Muscle of back (tissue), 3 donors: ENCODE measurements at regions not wholly inside any gene's neighbourhood (a gene's known extent, or its start where the extent isn't known, plus 50 kb on each side); places are given as distances from the start of the nearest gene placed in this dataset.

Experiments used
- DNase-seq, 3 donors: peaks; one replicate each; pipeline versions ENCODE4 v3.0.0 to v3.0.0-alpha.2; 2013

- peak in 2 of 3 donors; percentile 63 to 80 for DNase-seq
Observed at GRCh38 chr3:43180027-43180426, 74.1 kb upstream of the POMGNT2 start.

- no peak for DNase-seq
Observed at GRCh38 chr3:43178891-43179366, 73.0 kb upstream of the POMGNT2 start.

- DNase-seq = no peak
Observed at GRCh38 chr3:43177085-43177484, 71.2 kb upstream of the POMGNT2 start.

GRCh38 chr3:43176666-43177065, 70.8 kb upstream of the POMGNT2 start:
- DNase-seq = no peak

- no peak for DNase-seq
Observed at GRCh38 chr3:43175541-43175940, 69.7 kb upstream of the POMGNT2 start.

GRCh38 chr3:43173949-43174348, 68.1 kb upstream of the POMGNT2 start:
- no peak for DNase-seq

DNA sequence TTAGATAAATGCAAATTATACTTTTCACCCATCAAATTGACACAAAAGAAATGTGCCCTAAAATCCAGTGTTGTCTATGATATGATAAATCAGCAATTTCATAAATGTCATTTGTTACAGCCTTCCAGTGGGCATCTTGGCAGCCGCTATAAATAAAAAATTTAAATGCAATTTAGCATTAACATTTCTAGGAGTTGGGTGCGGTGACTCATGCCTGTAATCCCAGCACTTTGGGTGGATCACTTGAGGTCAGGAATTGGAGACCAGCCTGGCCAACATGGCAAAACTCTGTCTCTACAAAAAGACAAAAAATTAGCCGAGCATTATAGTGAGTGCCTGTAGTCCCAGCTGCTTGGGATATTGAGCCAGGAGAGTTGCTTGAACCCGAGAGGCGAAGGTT, 65.9 kb upstream of the POMGNT2 start:
- DNase-seq = no peak

DNA sequence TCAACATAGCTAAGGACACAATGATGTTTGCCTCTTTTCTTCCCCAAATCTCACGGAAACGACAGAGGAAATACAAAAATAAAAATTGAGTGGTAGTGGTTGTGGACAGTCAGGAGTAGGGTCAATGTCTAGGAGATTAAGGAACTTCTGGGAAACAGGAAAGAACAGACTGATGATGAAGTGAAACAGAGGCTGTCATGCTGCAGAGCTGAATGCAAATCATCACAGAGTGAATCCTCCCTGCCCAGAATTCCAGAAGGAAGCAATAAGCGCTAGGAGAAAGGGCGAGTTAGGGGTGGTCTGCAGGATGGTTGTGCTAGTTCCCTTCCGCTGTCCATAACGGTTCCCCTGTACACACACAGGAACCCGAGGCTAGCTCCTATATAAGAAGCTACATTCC, 64.7 kb upstream of the POMGNT2 start:
- no peak for DNase-seq

GRCh38 chr3:43169987-43170386, 64.1 kb upstream of the POMGNT2 start:
- no peak for DNase-seq

DNA sequence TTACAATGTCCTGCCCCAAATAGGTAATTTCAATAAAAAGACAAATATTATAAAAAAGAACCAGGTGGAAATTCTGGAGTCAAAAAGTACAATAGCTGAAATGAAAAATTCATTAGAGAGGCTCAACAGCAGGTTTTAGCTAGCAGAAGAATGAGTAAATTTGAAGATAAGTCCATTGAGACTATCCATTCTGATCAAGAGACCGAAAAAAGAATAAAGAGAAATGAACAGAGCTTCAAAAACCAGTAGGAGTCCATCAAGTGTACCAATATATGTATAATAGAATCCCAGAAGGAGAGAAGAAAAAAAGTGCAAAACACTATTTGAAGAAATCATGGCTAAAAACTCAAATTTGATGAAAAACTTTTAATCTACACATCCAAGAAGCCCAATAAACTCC, 60.5 kb upstream of the POMGNT2 start:
- DNase-seq = no peak

GRCh38 chr3:43165786-43166185, 59.9 kb upstream of the POMGNT2 start:
- no peak for DNase-seq

DNA sequence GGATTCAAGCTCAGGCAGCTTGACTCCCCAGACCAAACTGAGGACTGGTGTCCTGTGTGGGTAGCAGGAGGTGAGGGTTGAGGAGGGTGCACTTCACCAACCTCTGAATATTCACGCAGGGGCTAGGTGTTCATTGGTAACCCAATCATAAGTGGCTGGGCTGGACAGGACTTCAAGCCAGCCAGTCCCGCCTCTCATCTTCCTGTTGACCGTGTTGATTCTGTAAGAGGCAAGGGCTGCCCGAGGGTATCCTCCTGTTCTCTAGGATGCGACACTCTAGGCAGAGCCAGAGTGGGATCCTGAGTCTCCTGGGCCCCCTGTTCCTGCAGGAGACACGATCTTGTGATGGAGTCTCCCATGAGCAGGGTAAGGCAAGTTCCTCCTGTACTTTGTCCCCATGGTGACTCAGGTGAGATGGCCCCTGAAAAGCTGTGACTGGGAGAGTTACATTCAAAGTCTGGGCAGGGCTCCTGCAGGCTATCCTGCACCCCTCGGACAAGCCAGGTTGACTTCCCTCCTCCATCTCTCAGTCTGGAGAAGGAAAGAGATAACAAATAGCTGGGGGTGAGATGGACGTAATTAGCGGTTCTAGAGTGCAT, 58.1 kb upstream of the POMGNT2 start:
- DNase-seq = no peak

DNA sequence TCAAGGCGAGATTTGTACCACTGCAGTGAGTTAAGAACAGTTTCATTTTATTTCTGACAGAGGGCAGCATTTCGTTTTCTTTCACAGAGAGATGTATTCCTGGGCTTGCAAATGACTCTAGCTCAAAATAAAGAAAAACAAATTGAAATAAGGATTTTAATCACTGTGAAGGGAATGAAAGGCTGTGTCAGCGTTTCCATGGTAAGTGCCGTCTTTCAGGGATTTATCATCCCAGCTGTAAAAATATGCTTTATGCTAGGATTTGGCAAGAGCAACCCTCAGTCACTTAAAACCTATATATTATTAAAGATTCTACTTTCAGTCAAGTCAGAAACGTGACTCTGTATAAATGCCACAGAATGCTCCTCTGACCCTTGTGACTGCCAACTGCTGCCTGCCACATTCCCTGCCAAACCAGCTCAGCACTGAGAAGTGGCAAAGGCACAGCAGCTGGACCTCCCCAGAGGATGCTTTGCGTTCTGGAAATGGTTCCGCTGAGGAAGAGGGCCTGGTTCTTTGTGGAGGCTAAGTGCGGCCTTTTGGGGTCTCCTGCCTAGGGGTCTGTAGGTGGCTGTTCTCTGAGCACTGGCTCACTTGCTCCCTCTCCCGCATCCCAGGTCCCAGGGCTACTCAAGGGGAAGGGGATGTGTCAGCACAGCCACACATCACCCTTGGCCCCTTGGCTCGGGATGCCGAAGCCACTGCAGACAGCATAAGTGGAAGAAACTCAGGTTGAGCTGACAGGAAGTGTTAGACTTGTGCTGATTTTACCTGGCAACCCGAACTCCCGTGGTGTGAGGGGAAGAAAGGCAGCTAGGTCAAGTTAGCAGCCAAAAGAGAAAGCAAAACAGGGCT, 56.6 kb upstream of the POMGNT2 start:
- peak; percentile 49 to 75 (median 52) for DNase-seq

DNA sequence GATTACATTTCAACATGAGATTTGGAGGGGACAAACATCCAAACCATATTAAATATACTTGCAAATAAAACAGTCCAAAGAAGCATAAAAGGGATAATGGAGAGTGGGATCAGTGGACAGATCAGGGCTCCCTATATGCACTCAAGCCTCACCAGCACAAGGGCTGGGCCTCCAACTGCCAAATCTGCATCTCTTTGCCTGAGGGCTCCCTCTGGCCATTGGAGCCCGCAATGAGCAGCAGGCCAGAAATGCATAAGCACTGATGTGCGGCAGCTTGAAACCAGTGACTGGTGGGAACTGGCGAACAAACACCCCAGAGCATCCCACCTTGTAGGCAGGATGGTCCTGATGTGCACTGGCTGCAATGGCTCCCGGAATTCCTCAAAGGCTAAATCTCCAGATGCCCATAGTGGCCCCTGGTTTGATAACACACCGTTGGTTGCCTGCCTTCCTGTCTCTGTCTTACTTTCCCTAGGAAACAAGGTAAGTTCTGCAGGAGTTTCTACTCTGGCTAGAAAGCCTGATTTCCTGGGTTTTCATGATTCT, 55.9 kb upstream of the POMGNT2 start:
- no peak for DNase-seq

DNA sequence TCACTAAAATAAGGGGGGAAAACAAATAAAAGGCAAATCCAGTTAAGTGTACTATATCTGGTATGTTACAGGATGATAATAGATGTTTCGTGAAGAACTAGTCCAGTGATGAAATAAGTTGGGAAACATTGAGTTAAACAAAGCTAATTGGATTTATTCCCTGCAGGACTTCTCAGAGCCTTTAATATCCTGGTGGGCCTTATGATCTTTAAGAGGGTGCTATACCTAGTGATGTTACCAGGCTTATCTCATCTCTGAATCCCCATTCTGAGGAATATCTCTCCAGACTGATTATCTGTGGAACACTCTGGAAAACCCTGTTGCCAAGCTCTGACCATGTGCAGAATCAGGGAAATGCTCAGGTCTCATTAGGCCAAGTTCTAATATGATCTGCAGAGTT, 54.8 kb upstream of the POMGNT2 start:
- DNase-seq = no peak

- no peak for DNase-seq
Observed at GRCh38 chr3:43159876-43160255, 54.0 kb upstream of the POMGNT2 start.

- no peak for DNase-seq
Observed at GRCh38 chr3:43159131-43159875, 53.4 kb upstream of the POMGNT2 start.

GRCh38 chr3:43156812-43157455, 51.1 kb upstream of the POMGNT2 start:
- DNase-seq = no peak

DNA sequence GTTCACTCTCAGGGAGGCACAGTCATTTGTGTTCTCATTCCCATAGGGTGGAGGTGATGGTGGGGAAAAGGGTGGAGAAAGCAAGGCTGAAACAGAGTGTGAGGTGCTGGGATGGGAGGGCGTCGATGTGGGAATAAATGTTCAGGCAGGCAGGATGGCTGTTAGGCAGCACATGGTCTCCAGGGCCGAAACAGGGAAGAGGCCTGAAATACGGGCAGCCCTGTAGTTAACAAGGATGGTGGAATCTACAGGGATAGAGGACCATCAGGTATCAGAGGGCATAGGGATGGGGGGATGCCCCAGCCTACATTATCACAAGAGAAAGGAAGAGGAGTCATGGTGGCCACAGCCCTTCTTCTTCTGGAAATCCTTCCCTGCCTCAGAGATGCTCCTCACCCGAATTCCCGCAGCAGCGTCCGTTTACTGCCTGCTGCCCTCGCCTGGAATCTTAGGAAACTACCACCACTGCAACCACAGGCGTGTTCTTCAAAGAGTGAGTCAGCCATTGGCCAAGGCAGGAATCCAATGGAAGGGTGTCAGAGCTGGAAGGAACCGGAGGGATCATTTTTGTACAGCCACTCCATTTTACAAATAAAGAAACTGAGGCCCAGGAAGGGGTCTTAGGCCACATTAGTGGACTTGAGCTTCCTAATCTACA, 49.7 kb upstream of the POMGNT2 start:
- DNase-seq = peak; percentile 57 to 84 (median 62)
